ENCODE measurements at regions not wholly inside any gene's neighbourhood (a gene's known extent, or its start where the extent isn't known, plus 50 kb on each side); places are given as distances from the start of the nearest gene placed in this dataset.

- no peak for TF ChIP-seq CTCF (IDR thresholded peaks at IDR 0.05)
- TF ChIP-seq POLR2A (IDR thresholded peaks at IDR 0.05), result no peak
These were observed 235.3 kb downstream of the IGSF11 start for GRCh38 chr3:118799303-118799702.

Measured in adrenal gland (tissue), 5 donors.